ENCODE measurements at regions not wholly inside any gene's neighbourhood (a gene's known extent, or its start where the extent isn't known, plus 50 kb on each side); places are given as distances from the start of the nearest gene placed in this dataset.

GRCh38 chr1:213331631-213332175 lies 280.7 kb downstream of the RPS6KC1 start:
- Histone ChIP-seq H4K20me1 (ENCODE audit: insufficient read depth, low read length) (no peaks in the 10 kb centered on the region), H3K9me3 (ENCODE audit: control insufficient read depth, insufficient read depth, low read length) (no peaks in the 10 kb centered on the region), H2BK20ac (ENCODE audit: low read depth, low read length) (no peak overlapping the region), H2AK9ac (replicated peaks; ENCODE audit: low read depth, low read length, poor library complexity) (no peak overlapping the region), H3K27ac (ENCODE audit: insufficient read depth, low read length) (no peak overlapping the region), H3K9me1 (ENCODE audit: insufficient read depth, low read length) (peaks cover 3% of the 10 kb centered on the region; the same call in 1 of the 2 replicates), H3K9ac (ENCODE audit: low read depth, low read length) (no peak overlapping the region), H4K91ac (ENCODE audit: insufficient read depth, low read depth, low read length) (no peak overlapping the region), H4K5ac (ENCODE audit: low read depth, low read length) (no peak overlapping the region), H2BK15ac (ENCODE audit: low read depth, low read length) (no peak overlapping the region), H3K18ac (ENCODE audit: low read depth, low read length) (no peak overlapping the region), H3K4me3 (ENCODE audit: insufficient read depth, low read depth, low read length) (no peak overlapping the region), H3K4me2 (ENCODE audit: low read depth, low read length) (no peak overlapping the region), H3K23ac (ENCODE audit: low read depth, low read length) (no peak overlapping the region), H3K4ac (ENCODE audit: low read depth, low read length) (no peak overlapping the region), H2BK120ac (ENCODE audit: low read depth, low read length) (no peak overlapping the region), H2AK5ac (ENCODE audit: low read depth, low read length) (no peak overlapping the region), H3K79me1 (ENCODE audit: low read depth in 1 of 2, low read length in 2 of 2) (no peaks in the 10 kb centered on the region), H3K56ac (ENCODE audit: extremely low read depth, insufficient read depth, low read length) (no peak overlapping the region), H3K14ac (replicated peaks; ENCODE audit: low read depth, low read length) (no peak overlapping the region), H2BK5ac (ENCODE audit: low read depth, low read length, poor library complexity, severe bottlenecking) (no peak overlapping the region), H3K27me3 (ENCODE audit: control insufficient read depth, insufficient read depth, low read length) (no peaks in the 10 kb centered on the region; the same call in 1 of the 2 replicates), H4K8ac (ENCODE audit: low read depth in 2 of 2, low read length in 2 of 2) (no peak overlapping the region), H2AFZ (replicated peaks; ENCODE audit: low read length, poor library complexity) (no peak overlapping the region), H3K4me1 (ENCODE audit: control insufficient read depth, insufficient read depth, low read length) (no peaks in the 10 kb centered on the region; the same call in 1 of the 2 replicates), H3K36me3 (ENCODE audit: control insufficient read depth, insufficient read depth, low read length) (no peaks in the 10 kb centered on the region)
- WGBS, 2 experiments (ENCODE audit: extremely low coverage in 2 of 2, insufficient read length in 1 of 2), result 100% methylated on average over 1 of the region's 4 CpGs; no CpG with 5 or more reads in 1 of the 2 experiments
- no peak for TF ChIP-seq CEBPB (IDR thresholded peaks at IDR 0.05; ENCODE audit: low read depth, low read length)
- TF ChIP-seq, protein P1, sequence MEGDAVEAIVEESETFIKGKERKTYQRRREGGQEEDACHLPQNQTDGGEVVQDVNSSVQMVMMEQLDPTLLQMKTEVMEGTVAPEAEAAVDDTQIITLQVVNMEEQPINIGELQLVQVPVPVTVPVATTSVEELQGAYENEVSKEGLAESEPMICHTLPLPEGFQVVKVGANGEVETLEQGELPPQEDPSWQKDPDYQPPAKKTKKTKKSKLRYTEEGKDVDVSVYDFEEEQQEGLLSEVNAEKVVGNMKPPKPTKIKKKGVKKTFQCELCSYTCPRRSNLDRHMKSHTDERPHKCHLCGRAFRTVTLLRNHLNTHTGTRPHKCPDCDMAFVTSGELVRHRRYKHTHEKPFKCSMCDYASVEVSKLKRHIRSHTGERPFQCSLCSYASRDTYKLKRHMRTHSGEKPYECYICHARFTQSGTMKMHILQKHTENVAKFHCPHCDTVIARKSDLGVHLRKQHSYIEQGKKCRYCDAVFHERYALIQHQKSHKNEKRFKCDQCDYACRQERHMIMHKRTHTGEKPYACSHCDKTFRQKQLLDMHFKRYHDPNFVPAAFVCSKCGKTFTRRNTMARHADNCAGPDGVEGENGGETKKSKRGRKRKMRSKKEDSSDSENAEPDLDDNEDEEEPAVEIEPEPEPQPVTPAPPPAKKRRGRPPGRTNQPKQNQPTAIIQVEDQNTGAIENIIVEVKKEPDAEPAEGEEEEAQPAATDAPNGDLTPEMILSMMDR (conservative IDR thresholded peaks at IDR 0.05; ENCODE audit: low read depth, low read length), result no peak
- no peak for TF ChIP-seq RFX5 (IDR thresholded peaks at IDR 0.05; ENCODE audit: low read depth, low read length)
- TF ChIP-seq MAFK (IDR thresholded peaks at IDR 0.05; ENCODE audit: low read depth, low read length), result no peak
- TF ChIP-seq CHD1 (IDR thresholded peaks at IDR 0.05; ENCODE audit: low read depth, low read length), result no peak
- no peak for TF ChIP-seq ELK1 (IDR thresholded peaks at IDR 0.05; ENCODE audit: borderline replicate concordance, low read depth, low read length)
- no peak for TF ChIP-seq NFE2L2 (IDR thresholded peaks at IDR 0.05; ENCODE audit: low read depth, low read length)
- no peak for TF ChIP-seq BHLHE40 (IDR thresholded peaks at IDR 0.05; ENCODE audit: low read depth, low read length)
- TF ChIP-seq MAZ (IDR thresholded peaks at IDR 0.05; ENCODE audit: borderline replicate concordance, low read depth, low read length), result no peak
- TF ChIP-seq MXI1 (IDR thresholded peaks at IDR 0.05; ENCODE audit: borderline replicate concordance, low read depth, low read length), result no peak
- no peak for TF ChIP-seq SMC3 (IDR thresholded peaks at IDR 0.05; ENCODE audit: low read depth, low read length)
- TF ChIP-seq RCOR1 (IDR thresholded peaks at IDR 0.05; ENCODE audit: insufficient replicate concordance, low read length), result no peak
- no peak for TF ChIP-seq FOS (IDR thresholded peaks at IDR 0.05; ENCODE audit: low read depth, low read length)
- no peak for TF ChIP-seq POLR2A (IDR thresholded peaks at IDR 0.05; ENCODE audit: low read depth, low read length)
- dilution Hi-C loops (cut with HindIII; ENCODE audit: low sequenced_read_pairs, unreplicated experiment), result no loop called here
- intact Hi-C loops (cut with micrococcal nuclease), result no loop called here
- ATAC-seq (ENCODE audit: low read depth) (no peak), DNase-seq (no peak)
- no TSS peak for BruUV-seq (replicated peaks)
- POLR2A ChIA-PET (ENCODE audit: unreplicated experiment), result no interaction called here
- in situ Hi-C loops (cut with MboI; ENCODE audit: low sequenced_read_pairs), result no loop called here
- CTCF ChIA-PET, result interaction anchor here (0.7 kb wide), 1 partner anchor 59 kb away, joined by 6 read pairs; no protein-coding TSS in a partner anchor

All from IMR-90 (cell line).